ENCODE measurements at regions not wholly inside any gene's neighbourhood (a gene's known extent, or its start where the extent isn't known, plus 50 kb on each side); places are given as distances from the start of the nearest gene placed in this dataset.

DNA sequence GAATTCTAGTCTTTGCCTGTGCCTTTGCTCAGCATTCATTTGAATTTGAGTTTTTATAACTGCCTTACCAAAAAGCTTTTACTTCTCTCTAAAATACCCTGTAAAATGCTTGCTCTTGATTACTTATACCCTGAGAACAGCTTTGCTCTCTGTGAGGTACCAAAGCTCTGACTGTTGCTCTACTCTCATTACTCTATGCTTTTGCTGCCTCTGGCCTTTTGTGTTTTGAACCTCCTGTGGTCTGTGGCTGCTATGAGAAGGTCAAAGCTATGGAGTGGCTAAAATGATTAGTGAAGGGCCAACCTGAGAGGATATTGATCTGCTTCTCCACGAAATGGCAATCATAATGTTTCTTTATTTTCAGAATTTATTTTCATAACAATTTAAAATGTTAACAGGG is 375.6 kb upstream of the IMPG1 start:
- Histone ChIP-seq H3K4me1 (ENCODE audit: low read depth, poor library complexity, severe bottlenecking) (no peaks in the 10 kb centered on the region), H3K27me3 (ENCODE audit: insufficient read depth, low read depth) (no peaks in the 10 kb centered on the region), H3K27ac (no peak overlapping the region), H3K9ac (no peak overlapping the region), H3K4me2 (no peak overlapping the region), H4K20me1 (ENCODE audit: insufficient read depth) (no peaks in the 10 kb centered on the region), H3K36me3 (ENCODE audit: insufficient read depth) (no peaks in the 10 kb centered on the region), H3K4me3 (IDR thresholded peaks at IDR 0.05; ENCODE audit: insufficient read depth, low read depth, low read length) (no peak overlapping the region), H2AFZ (ENCODE audit: low read depth) (no peak overlapping the region), H3K79me2 (ENCODE audit: insufficient read depth, low read depth) (no peaks in the 10 kb centered on the region)
- no peak for TF ChIP-seq CTCF (conservative IDR thresholded peaks at IDR 0.05; ENCODE audit: low read depth, low read length)

DNA sequence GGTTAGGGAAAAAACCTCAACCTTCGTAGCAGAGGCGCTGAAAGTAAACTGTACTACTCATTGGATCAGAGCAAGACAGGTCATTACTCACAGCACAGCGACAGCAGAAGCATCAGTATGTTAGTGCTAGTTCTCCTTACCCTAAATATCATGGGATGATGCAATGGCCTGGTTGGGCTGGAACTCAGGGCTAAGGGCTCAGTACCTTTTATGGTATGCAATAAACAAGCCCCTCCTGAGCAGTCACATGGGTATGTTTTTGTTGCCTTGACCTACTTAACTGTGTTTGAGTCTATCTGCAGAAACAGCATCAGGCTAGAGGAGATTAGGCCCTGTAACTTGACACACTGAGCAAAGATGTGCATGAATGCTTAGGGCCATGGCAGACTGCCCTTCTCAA is 369.4 kb upstream of the IMPG1 start:
- H3K4me3 ChIP-seq (IDR thresholded peaks at IDR 0.05; ENCODE audit: insufficient read depth, low read depth, low read length): no peak overlapping the region
- no peak overlapping the region for H3K4me2 ChIP-seq
- H4K20me1 ChIP-seq (ENCODE audit: insufficient read depth): no peaks in the 10 kb centered on the region
- no peak overlapping the region for H3K27ac ChIP-seq
- H3K36me3 ChIP-seq (ENCODE audit: insufficient read depth): no peaks in the 10 kb centered on the region
- no peak overlapping the region for H3K9ac ChIP-seq
- TF ChIP-seq CTCF (conservative IDR thresholded peaks at IDR 0.05; ENCODE audit: low read depth, low read length): no peak
- no peaks in the 10 kb centered on the region for H3K27me3 ChIP-seq (ENCODE audit: insufficient read depth, low read depth)
- H2AFZ ChIP-seq (ENCODE audit: low read depth): no peak overlapping the region
- H3K4me1 ChIP-seq (ENCODE audit: low read depth, poor library complexity, severe bottlenecking): no peaks in the 10 kb centered on the region
- H3K79me2 ChIP-seq (ENCODE audit: insufficient read depth, low read depth): no peaks in the 10 kb centered on the region

DNA sequence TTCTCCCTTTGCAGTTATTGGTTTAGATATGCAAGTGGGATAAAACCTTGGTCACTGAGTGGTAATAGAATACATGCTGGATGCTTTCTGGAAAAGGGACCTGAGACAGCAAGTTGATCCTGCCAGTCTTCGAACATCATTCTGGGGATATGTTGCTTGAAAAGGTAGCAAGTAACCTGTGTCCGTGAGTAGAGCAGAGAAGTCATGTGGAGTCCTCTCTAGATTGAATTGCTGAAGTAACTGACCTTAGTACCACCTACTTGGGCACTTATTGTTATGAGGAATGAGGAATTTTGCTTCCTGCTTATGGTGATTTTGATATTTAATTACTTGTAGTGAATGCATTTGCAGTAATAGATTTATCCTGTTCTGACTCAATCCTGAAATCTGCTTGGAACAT is 367.3 kb upstream of the IMPG1 start:
- no peaks in the 10 kb centered on the region for H3K27me3 ChIP-seq (ENCODE audit: insufficient read depth, low read depth)
- no peak overlapping the region for H2AFZ ChIP-seq (ENCODE audit: low read depth)
- no peaks in the 10 kb centered on the region for H4K20me1 ChIP-seq (ENCODE audit: insufficient read depth)
- H3K9ac ChIP-seq: no peak overlapping the region
- H3K36me3 ChIP-seq (ENCODE audit: insufficient read depth): no peaks in the 10 kb centered on the region
- no peaks in the 10 kb centered on the region for H3K79me2 ChIP-seq (ENCODE audit: insufficient read depth, low read depth)
- no peaks in the 10 kb centered on the region for H3K4me1 ChIP-seq (ENCODE audit: low read depth, poor library complexity, severe bottlenecking)
- no peak overlapping the region for H3K27ac ChIP-seq
- H3K4me2 ChIP-seq: no peak overlapping the region
- no peak overlapping the region for H3K4me3 ChIP-seq (IDR thresholded peaks at IDR 0.05; ENCODE audit: insufficient read depth, low read depth, low read length)
- no peak for TF ChIP-seq CTCF (conservative IDR thresholded peaks at IDR 0.05; ENCODE audit: low read depth, low read length)

DNA sequence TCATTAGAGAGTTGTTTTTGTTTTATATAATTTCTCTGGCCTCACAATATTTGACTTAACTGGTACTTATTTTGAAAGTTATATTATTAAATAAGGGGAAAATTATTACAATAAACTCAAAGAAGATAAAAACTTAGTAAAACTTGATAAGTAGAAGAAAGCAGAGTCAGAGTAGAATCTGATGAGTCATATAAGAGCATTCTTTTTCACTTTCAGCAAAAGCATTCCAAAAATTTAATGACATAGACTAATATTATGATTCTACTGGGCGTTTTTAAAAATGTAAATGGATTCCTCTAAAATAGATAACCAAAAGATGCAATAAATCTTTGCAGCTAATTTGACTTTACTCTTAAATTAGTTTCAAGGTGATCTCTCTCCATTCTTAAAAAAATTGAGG is 366.3 kb upstream of the IMPG1 start:
- no peak overlapping the region for H3K9ac ChIP-seq
- no peak for TF ChIP-seq CTCF (conservative IDR thresholded peaks at IDR 0.05; ENCODE audit: low read depth, low read length)

GRCh38 chr6:76435174-76435573 is 362.7 kb upstream of the IMPG1 start:
- Histone ChIP-seq H3K79me2 (ENCODE audit: insufficient read depth, low read depth) (no peaks in the 10 kb centered on the region), H3K4me3 (IDR thresholded peaks at IDR 0.05; ENCODE audit: insufficient read depth, low read depth, low read length) (no peak overlapping the region), H3K36me3 (ENCODE audit: insufficient read depth) (no peaks in the 10 kb centered on the region), H3K27ac (no peak overlapping the region), H3K9ac (no peak overlapping the region), H3K4me1 (ENCODE audit: low read depth, poor library complexity, severe bottlenecking) (no peaks in the 10 kb centered on the region), H2AFZ (ENCODE audit: low read depth) (no peak overlapping the region), H3K27me3 (ENCODE audit: insufficient read depth, low read depth) (no peaks in the 10 kb centered on the region), H3K4me2 (no peak overlapping the region), H4K20me1 (ENCODE audit: insufficient read depth) (no peaks in the 10 kb centered on the region)
- TF ChIP-seq CTCF (conservative IDR thresholded peaks at IDR 0.05; ENCODE audit: low read depth, low read length): no peak

More for the DNA sequence above, 366.3 kb upstream of the IMPG1 start:
- Histone ChIP-seq H3K27me3 (ENCODE audit: insufficient read depth, low read depth) (no peaks in the 10 kb centered on the region), H3K4me2 (no peak overlapping the region), H4K20me1 (ENCODE audit: insufficient read depth) (no peaks in the 10 kb centered on the region), H2AFZ (ENCODE audit: low read depth) (no peak overlapping the region), H3K4me3 (IDR thresholded peaks at IDR 0.05; ENCODE audit: insufficient read depth, low read depth, low read length) (no peak overlapping the region), H3K4me1 (ENCODE audit: low read depth, poor library complexity, severe bottlenecking) (no peaks in the 10 kb centered on the region), H3K27ac (no peak overlapping the region), H3K36me3 (ENCODE audit: insufficient read depth) (no peaks in the 10 kb centered on the region), H3K79me2 (ENCODE audit: insufficient read depth, low read depth) (no peaks in the 10 kb centered on the region)
